HG03045 (cell line): ENCODE measurements at regions not wholly inside any gene's neighbourhood (a gene's known extent, or its start where the extent isn't known, plus 50 kb on each side); places are given as distances from the start of the nearest gene placed in this dataset.

ENCODE experiments used
- ATAC-seq: cut with Tn5 transposase; IDR thresholded peaks from one replicate; pipeline ENCODE4 v1.9.1; 2021; ENCODE audit warnings: mild to moderate bottlenecking, moderate library complexity; ENCODE audit not compliant: unreplicated experiment

DNA sequence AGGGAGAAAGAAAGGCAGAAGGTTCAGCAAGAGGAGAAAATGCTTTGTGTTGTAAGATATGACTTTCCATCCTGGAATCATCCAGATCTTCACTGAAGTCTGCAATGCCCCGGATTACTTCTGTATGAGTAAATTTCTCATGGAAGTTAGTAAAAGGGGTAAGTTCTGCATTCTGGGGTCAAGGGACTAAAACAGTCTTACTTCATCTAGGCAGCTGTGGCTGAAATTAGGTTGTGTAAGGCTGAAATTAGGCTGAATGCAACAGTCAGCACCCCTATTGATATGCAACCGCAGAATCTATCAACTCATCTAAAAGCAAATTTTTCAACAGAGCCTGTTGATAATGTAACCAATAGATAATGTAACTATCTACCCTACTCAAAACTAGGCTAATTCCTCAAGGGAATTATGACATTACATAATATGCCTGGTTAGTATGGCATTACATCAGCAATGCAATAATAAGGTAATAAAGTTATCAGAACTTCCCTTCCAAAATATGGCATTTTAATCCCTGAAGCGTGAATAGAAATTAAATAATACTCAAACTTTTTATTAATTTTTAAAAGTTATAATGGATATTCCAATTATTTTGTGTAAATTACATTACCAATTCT is 671.7 kb upstream of the CITED2 start:
- no peak for ATAC-seq

DNA sequence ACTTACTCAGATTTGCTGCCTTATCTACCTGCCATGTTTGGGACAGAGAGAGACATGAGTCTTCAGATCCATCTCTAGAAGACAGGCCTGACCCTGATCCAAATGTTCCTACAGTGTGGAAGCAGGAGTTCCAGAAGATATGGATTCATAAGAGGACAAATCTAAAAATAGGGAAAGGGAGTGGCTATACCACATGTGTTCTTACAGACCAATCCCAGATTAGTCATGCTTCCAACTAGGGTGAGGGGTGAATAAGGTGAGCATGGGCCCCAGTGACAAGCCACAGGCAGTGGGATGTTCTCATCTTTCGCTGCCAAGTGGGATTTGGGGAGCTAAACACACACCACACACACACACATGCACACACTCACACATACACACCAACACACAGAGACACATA is 670.7 kb upstream of the CITED2 start:
- ATAC-seq = no peak

DNA sequence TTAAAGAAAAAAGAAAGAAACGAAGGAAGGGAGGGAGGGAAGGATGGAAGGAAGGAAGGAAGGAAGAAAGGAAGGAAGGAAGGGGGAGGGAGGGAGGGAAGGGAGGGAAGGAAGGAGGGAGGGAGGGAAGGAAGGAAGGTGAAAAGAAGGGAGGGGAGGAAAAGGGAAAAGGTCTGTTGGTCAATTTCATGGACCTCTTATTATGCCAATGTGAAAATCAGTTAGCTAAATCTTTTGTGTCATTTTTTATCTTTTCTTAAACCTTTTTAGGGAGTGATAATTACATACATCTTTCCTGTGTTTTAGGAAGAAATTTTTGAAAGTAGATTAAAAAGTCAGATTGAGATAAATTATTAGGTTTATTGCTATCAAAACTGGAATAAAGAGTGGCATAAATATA is 670.2 kb upstream of the CITED2 start:
- ATAC-seq = no peak

DNA sequence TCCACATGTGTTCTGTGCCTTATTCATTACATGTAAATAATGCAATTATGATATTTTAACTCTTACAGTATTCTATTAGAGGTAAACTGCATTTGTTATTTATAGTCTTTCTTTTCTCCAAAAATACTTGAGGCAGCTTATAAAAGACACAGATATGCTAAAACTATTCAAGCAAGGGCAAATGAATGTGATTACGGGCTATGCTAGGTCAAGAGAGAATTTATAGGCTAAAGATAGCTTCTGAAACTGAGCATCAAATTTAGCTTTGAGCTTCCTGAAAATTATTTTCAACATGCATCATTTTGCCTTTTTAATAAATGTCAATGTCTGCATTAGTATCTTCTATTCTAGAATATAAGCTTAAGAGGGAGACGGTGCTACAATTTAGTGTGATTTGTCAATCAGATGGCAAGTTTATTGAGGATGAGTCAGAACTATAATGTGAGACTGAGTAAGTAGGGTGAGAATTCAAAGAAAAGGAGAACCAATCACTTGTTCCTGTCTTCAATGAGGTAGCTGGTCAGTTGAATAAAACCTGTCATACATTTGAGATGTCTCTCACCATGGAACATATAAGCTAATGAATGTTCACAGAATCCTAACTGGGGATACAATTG is 669.4 kb upstream of the CITED2 start:
- ATAC-seq = no peak

DNA sequence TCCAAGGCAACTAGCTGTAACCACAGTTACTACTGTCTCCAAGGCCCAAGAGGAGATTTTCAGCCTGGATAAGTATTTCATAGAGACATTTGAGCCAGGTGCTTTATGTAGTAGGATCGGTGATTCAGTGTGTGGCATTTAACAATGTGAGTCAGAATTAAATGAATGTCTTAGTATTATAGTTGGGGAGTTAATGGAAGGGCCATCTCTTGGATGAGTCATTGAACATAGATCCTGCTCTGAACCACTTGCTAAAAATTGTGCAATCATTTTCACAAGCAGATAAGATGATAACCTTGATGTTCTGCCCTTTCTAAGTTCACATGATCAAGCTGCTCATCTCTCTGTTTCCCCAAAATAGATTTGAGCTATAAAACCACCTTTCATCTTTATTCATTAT is 668.9 kb upstream of the CITED2 start:
- no peak for ATAC-seq

DNA sequence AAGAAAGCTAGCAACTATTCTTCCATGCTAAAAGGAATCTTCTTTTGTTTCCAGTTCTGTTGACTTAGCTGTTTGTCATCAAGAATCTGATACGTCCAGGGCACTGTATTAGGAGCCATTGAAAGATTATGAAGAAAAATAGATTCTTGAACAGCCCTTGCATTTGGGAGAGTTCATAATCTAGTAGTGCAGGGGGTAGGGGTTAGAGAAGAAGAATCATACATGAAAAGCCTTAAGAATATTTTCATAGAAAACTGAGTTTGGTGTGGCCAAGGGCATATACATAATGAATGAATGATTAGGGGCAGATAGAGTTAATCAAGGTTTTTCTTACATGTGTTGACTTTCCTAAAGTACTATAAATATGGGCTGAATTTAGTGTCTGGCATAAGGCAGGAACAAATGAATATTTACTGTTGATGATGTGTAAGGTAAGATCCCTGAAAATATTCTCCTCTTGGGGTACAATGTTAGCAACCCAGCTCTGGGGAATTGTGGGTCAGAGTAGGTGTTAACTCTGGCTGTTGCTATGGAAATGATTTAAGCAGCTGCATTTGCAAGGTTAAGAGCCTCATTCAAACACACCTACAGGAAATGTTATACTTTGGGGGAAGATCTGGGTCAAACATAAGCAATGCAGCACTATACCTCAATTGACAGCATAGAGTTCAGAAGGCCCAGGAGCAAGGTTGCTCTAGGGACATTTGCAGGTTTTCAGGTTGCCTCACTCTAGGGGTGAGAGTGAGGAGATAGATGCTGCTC is 667.3 kb upstream of the CITED2 start:
- ATAC-seq = no peak

DNA sequence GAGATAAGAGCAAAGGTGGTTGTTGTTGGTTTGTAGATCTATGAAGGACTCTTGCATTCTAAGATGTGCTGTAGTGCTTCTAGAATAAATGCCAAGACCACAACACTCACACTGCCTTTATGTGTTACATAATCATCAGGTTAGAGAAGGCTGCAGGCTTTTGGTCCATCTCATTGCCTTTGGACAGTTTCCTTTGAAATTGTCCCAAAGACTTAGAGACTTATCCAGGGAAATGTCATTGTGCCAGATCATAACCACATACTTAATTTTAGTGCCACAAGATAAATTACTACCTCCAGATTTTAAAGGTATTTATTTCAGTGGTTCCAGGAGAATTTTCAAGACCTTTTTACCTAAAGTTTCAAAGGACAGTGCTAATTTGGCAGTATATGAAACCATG is 666.6 kb upstream of the CITED2 start:
- no peak for ATAC-seq

DNA sequence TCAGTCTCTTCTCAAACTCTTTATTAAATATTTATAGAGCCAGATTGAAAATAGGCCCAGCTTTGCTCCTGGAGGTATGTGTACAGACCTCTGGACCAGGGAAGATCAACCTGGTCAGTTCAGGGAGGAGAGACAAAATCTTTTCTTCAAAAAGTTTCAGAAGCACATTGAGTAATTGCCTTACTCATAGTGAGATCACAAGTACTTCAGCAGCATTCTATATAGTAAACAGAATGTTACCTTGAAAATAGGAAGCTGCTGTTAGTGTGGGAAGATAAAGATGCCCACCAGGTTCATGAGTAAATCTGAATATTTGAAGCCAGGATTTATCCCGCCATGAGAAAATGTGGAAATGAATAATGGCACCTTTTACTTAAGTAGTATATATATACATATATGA is 665.9 kb upstream of the CITED2 start:
- ATAC-seq = no peak

DNA sequence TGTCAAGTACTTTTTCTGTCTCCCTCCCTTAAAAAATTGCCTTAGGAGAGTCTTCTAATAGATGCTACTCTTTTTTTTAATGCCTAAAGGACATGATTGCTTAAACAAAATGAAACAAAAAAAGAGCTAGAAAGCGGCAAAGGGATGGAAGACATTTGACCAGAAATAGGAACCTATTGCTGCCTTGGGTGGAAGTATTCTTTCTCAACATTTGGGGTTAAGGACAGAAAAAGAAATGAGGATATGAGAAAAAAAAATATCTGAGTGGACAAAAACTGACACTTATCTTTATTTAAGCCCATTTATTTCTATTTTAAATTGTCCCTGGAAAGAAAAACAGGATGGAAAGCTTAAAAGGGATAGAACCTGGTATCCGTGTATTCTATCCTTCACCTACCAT is 664.9 kb upstream of the CITED2 start:
- no peak for ATAC-seq

DNA sequence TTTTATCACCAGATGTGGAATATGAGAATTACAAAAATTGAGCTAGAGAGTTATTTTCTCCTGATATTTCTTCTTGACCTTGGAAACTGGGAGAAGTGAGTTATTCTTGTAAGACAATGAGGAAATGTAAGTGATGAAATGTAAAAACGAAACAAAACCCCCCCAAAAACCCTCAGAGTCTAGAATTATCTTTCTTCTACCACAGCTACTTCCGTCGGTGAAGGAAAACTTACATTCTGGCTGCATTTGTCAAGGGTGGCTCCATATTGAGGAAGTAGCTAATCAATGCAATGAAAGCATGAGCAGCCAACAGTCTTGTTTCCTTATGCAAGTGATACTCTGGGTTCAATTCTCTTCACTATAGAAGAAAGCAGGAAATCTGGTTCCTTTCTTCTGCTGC is 661.7 kb upstream of the CITED2 start:
- no peak for ATAC-seq

DNA sequence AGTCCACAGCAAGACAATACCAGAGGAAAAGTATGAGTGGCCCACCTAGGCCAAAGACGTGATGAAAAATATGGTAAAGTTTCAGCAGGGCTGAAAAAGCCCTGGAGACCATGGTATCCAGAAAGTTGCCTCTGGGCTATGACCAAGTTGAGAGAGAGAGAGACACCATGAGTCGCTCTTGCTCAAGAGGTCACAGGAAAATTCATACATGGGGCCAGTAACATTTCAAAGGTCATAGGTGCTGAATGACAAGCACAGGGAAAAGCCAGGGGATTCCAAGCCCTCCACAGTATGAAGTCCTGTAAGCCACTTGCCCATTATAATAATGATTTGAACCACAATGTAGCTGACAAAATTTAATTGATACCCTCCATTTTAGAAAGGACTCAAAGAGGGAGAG is 657.7 kb upstream of the CITED2 start:
- no peak for ATAC-seq

DNA sequence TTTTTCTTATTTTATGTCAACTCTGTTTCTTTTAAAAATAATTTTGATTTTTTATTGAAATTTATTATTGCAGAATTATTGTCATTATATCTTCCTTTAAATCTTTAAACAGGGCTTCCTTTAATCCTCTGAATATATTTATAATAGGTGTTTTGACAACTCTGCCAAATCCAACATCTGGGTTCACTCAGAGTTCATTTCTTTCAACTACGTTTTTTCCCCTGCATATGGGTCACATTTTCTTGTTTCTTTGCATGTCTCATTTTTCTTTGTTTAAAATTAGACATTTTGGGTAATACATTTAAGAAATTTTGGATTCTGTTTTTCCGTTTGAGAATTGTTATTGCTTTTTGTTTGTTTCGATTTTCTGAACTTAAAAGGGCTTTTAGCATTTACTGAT is 655.1 kb upstream of the CITED2 start:
- ATAC-seq = no peak

DNA sequence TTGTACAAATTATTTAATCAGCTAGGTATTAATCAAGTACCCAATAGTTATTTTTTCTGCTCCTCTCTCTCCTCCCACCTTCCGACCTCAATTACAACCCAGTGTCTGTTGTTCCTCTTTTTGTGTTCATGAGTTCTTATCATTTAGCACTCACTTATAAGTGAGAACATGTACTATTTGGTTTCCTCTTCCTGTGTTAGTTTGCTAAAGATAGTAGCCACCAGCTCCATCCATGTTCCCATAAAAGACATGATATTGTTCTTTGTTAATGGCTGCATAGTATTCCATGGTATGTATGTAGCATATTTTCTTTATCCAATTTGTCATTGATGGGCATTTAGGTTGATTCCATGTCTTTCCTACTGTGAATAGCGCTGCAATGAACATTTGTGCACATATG is 652.8 kb upstream of the CITED2 start:
- no peak for ATAC-seq

DNA sequence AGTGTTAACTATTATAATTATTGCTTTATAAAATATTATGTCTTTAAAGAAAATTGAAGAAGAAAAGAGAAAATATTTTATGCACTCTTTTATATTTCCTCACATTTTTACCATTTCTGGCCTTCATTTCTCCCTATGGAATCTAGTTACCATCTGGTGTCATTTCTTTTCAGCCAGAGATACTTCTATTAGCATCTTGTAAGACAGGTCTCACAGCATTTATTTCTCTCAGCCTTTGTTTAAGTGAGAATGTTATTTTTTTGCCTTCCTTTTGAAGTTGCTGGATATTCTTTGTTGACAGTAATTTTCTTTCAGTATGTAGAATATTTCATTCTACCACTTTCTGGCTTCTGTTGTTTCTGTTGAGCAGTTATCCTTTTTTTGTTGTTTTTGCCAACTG is 652.1 kb upstream of the CITED2 start:
- ATAC-seq = no peak

DNA sequence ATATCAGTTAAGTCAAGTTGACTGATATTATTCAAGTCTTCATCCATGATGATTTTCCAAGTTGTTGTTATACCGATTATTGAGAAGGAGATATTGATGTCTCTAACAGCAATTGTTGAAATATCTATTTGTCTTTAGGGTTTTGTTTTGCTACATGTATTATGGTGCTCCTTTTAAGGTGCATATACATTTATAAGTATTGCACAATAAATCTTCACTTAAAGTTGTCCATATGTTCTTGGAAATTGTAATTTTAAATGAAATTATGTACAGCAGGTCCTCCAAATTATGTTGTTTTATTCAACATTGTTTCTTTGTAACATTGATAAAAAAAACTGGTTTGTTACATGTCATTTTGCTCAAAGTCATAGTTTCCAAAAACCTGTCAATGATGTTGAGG is 650.7 kb upstream of the CITED2 start:
- no peak for ATAC-seq

DNA sequence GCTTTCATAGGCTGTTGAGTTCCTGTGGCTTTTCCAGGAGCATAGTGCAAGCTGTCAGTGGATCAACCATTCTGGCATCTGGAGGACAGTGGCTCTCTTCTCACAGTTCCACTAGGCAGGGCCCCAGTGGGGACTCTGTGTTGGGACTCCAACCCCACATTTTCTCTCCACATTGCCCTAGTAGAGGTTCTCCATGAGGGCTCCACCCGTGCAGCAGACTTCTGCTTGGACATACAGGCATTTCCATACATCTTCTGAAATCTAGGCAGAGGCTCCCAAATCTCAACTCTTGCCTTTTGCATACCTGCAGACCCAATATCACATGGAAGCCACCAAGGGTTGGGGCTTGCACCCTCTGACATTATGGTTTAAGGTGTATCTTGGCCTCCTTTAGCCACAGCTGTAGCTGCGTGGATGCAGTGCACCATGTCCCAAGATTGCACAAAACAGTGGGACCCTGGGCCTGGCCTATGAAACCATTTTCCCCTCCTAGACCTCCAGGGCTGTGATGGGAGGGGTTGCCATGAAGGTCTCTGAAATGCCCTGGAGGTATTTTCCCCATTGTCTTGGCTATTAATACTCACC is 645.9 kb upstream of the CITED2 start:
- no peak for ATAC-seq

DNA sequence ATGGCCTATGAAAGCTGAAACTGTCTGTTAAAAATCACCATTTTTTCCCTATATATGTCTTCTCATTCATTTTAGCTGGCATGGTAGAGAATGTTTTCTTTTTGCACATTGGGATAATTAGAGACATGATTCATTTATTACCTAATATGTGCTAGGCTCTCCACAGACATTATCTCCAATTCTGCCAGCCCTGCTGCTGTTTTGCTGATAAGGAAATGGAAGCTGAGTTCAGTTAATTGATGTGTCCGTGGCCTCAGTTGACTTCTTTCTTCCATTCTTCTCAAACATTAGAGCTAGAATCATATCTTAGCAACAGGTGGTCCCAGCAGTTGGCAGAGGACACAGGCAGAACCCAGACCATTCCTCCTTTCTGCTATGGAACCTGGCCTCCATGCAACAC is 644.1 kb upstream of the CITED2 start:
- ATAC-seq = no peak

DNA sequence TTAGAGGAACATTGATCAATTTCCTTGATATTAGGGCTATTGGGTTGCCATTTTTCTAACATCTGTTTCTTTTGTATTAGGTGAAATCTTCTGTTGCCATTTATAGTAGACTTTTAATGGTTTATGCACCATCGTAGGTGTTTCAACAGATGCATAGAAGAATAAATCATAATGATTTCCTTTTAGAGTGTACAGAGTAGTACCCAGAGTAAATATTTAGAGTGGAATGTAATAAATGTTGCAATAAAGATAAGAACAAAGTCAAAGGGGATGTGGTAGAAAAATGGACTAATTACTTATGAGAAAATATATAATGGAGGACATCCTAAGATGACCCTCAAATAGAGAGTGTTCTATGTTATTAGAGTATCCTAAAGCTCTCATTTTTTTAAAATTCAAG is 643.0 kb upstream of the CITED2 start:
- no peak for ATAC-seq

DNA sequence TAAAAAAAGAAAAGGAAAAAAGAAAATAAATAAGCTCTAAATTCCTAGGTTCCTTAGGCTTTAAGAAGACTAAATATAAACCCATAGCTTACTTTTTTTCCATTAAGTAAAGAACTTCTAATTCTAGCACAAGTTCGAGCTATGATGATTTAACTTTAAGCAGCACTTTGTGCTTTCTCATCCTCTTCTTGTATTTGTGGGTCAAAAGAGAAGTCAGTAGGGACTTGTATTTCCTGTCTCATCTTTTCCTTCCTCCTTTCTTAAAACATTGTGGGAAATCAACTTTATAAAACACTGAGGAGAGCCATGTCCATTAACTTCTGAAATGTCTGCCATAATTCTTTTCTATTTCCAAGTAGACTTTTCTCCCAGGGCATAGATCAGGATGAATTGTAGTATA is 637.7 kb upstream of the CITED2 start:
- ATAC-seq = no peak

DNA sequence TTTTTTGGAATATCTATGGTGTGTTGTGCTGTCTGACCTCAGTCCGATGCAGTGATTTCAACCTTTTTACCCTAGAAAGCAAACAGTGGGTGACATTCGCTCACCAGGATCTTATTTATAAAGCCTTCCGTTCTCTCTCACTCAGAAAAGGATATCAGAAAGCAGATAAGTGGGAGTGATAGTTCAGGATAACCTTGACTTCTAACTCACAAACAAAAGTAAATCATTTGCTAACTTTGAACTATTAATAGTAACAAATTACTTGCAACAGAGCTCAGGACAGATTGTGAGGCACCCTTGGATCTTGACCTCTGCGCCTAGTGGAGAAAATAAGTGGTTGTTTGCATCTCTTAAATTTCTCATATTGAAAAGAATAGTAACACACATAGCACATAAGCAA is 637.1 kb upstream of the CITED2 start:
- no peak for ATAC-seq

DNA sequence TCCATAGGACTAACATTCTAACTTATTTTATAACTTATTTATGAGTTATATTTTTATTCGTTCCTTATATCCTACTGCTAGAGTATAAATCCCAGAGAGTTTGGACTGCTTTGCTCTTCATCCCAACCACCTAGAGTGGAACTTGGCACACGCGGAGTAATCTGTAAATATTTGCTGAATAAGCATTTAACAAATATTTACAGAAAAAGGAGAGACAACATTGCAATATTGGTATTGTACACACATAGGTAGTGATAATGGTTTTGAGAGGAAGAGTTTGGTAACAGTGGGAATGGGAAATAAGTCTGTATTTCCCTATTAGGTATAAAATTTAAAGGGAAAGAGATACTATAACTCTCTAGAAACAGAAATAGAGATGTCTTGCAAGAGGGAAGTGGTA is 634.8 kb upstream of the CITED2 start:
- ATAC-seq = no peak

DNA sequence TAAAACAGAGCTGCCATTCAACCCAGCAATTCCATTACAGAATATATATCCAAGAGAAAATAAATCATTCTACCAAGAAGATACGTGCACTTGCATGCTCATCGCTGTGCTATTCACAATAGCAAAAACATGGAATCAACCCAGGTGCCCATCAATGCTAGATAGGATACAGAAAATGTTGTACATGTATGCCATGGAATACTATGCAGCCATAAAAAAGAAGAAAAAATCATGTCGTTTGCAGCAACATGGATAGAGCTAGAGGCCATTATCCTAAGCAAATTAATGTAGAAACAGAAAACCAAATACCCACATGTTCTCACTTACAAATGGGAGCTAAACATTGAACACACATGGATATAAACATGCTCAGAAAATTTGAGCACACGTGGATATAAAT is 633.1 kb upstream of the CITED2 start:
- ATAC-seq = no peak
